ENCODE measurements at regions not wholly inside any gene's neighbourhood (a gene's known extent, or its start where the extent isn't known, plus 50 kb on each side); places are given as distances from the start of the nearest gene placed in this dataset.

DNA sequence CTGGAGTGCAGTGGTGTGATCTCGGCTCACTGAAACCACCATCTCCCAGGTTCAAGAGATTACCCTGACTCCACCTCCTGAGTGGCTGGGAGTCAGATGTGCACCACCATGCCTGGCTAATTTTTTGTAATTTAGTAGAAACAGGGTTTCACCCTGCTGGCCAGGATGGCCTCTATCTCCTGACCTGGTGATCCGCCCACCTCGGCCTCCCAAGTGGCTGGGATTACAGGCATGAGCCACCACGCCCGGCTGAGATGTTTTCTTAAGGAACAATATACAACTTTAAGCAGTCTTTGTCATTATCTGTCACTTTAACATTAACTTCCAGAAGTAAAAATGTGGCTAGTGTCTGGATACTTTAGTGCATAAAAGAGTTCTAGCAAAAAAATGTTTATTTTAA lies 272.6 kb upstream of the FAT3 start:
- in situ Hi-C loops (cut with MboI; ENCODE audit: low sequenced_read_pairs) = no loop called here
- DNase-seq (ENCODE audit: low spot score in 2 of 2) = no peak
- H3K4me3 ChIP-seq = no peak overlapping the region
- H3K27me3 ChIP-seq (ENCODE audit: low read depth) = no peaks in the 10 kb centered on the region
- H3K4me1 ChIP-seq = no peaks in the 10 kb centered on the region
- H3K9me3 ChIP-seq = no peaks in the 10 kb centered on the region
- H3K36me3 ChIP-seq (replicated peaks) = no peaks in the 10 kb centered on the region

DNA sequence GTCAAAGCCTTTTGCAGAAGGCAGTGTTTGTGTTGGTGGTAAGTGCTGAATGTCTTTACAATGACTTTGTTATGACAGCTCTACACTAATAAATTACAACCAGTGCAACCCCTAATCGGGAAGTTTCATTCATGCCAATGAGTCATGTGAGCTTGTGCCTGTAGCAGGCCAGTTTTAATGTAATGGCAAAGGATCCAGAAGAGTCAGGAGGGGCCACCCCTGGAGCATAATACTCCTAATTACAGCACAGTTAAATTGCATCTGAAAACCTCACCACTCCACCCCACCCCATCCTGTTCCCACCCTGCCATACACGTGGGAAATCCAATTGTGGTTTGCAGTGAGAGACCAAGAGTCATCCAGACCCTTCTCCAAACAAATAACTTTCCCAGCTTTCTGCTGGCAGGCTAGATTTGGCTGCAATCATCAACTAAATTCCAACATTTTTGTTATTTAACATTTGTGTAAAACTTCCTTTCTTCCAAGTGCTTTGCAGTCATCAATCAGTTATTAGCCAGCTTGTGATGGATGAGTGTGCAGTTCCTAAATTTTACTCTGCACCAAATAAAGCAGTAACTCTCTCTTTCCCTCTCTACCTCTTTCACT lies 277.3 kb upstream of the FAT3 start:
- H3K27me3 ChIP-seq (ENCODE audit: low read depth) = no peaks in the 10 kb centered on the region
- in situ Hi-C loops (cut with MboI; ENCODE audit: low sequenced_read_pairs) = no loop called here
- H3K9me3 ChIP-seq = no peaks in the 10 kb centered on the region
- H3K4me1 ChIP-seq = no peaks in the 10 kb centered on the region
- H3K4me3 ChIP-seq = no peak overlapping the region
- no peak for DNase-seq (ENCODE audit: low spot score in 2 of 2)
- H3K36me3 ChIP-seq (replicated peaks) = no peaks in the 10 kb centered on the region

DNA sequence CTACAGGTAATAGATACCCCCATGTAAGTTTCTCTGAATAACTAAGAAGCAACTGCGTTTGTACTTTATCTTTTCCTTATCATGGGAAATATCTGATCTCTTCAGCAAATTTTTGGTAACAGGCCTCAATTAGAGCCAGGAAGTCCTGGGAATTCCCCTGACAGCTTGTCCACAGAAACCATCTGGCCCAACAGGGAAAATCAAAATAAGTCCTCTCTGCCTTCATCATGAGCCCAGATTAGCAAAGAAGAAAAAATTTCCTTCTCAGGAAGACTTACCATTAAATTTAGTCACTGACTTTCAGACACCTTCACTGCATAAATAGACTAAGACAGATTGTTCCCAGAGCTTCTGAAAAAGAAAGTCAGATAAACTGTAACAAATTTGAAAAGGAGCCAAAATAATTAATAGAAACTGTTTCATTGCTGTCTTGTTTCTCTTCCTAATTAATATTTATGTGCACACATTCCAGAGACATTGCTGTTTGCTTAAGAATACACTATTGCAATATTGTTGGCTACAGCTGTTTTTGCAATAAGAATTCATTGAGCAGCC lies 278.1 kb upstream of the FAT3 start:
- no peaks in the 10 kb centered on the region for H3K36me3 ChIP-seq (replicated peaks)
- H3K4me3 ChIP-seq = no peak overlapping the region
- DNase-seq (ENCODE audit: low spot score in 2 of 2) = no peak
- in situ Hi-C loops (cut with MboI; ENCODE audit: low sequenced_read_pairs) = no loop called here
- no peaks in the 10 kb centered on the region for H3K4me1 ChIP-seq
- no peaks in the 10 kb centered on the region for H3K9me3 ChIP-seq
- H3K27me3 ChIP-seq (ENCODE audit: low read depth) = no peaks in the 10 kb centered on the region

DNA sequence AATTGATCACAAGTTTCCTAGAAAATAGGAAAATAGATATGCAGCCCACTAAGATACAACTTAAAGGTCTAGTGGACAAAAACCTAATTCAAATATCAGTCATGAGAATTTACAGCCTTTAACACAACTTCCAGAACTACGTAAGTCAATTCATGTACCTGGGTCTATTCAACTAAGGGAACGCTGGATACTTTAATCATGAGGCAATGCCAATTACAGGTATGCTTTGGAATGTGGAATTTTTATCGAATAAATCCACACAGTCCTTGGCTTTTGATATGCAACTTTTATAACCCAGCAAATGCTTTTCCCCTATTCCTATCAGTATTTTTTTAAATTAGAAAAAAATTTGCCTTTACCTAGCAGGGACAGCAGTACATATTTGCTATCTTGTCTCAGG lies 289.5 kb upstream of the FAT3 start:
- H3K36me3 ChIP-seq (replicated peaks) = no peaks in the 10 kb centered on the region
- no peak overlapping the region for H3K4me3 ChIP-seq
- no peaks in the 10 kb centered on the region for H3K27me3 ChIP-seq (ENCODE audit: low read depth)
- H3K9me3 ChIP-seq = no peaks in the 10 kb centered on the region
- DNase-seq (ENCODE audit: low spot score in 2 of 2) = no peak
- in situ Hi-C loops (cut with MboI; ENCODE audit: low sequenced_read_pairs) = no loop called here
- no peaks in the 10 kb centered on the region for H3K4me1 ChIP-seq

DNA sequence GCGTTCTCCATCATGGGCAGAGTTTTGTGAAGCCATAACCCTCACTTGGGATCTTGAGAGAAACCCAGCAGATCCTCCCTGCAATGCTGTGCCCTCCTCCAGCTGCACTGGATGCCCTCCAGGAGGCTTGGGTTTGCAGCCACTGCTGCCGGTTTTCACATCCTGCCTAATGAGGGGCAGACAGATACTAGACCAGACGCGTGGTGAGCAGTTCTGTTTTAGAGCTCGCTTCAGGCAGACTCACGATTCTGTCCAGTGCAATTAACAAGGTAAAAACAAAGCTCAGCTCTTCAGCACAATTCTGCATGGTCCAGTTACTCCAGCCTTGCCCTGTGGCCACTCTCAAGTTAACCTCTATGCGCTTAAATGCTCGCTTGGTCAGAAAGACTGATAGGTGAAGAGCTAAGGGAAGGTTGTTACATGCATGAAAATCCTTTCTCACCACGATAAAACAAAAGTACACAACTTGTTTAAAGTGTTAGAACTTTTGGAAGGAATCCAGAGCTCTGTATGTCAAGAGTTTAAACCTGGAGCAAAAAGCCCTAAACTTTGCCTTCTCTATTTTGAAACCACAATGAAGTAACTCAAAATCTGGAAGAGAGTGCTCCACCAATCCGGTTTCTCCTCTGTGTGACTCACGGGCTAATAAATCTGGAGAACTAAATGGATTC lies 292.3 kb upstream of the FAT3 start:
- no peaks in the 10 kb centered on the region for H3K9me3 ChIP-seq
- H3K36me3 ChIP-seq (replicated peaks) = no peaks in the 10 kb centered on the region
- no peaks in the 10 kb centered on the region for H3K27me3 ChIP-seq (ENCODE audit: low read depth)
- in situ Hi-C loops (cut with MboI; ENCODE audit: low sequenced_read_pairs) = no loop called here
- H3K4me1 ChIP-seq = no peaks in the 10 kb centered on the region
- H3K4me3 ChIP-seq = no peak overlapping the region
- no peak for DNase-seq (ENCODE audit: low spot score in 2 of 2)

GRCh38 chr11:91927448-91927847 lies 297.2 kb upstream of the FAT3 start:
- no peaks in the 10 kb centered on the region for H3K36me3 ChIP-seq (replicated peaks)
- H3K9me3 ChIP-seq = no peaks in the 10 kb centered on the region
- no peaks in the 10 kb centered on the region for H3K27me3 ChIP-seq (ENCODE audit: low read depth)
- in situ Hi-C loops (cut with MboI; ENCODE audit: low sequenced_read_pairs) = no loop called here
- no peak for DNase-seq (ENCODE audit: low spot score in 2 of 2)
- H3K4me1 ChIP-seq = no peaks in the 10 kb centered on the region
- H3K4me3 ChIP-seq = no peak overlapping the region

GRCh38 chr11:91926965-91927364 lies 297.7 kb upstream of the FAT3 start:
- H3K4me1 ChIP-seq = no peaks in the 10 kb centered on the region
- no peak overlapping the region for H3K4me3 ChIP-seq
- H3K36me3 ChIP-seq (replicated peaks) = no peaks in the 10 kb centered on the region
- DNase-seq (ENCODE audit: low spot score in 2 of 2) = no peak
- H3K9me3 ChIP-seq = no peaks in the 10 kb centered on the region
- in situ Hi-C loops (cut with MboI; ENCODE audit: low sequenced_read_pairs) = no loop called here
- no peaks in the 10 kb centered on the region for H3K27me3 ChIP-seq (ENCODE audit: low read depth)

GRCh38 chr11:91922846-91923245 lies 301.8 kb upstream of the FAT3 start:
- DNase-seq (ENCODE audit: low spot score in 2 of 2) = no peak
- in situ Hi-C loops (cut with MboI; ENCODE audit: low sequenced_read_pairs) = no loop called here
- no peaks in the 10 kb centered on the region for H3K4me1 ChIP-seq

GRCh38 chr11:91921974-91922373 lies 302.6 kb upstream of the FAT3 start:
- H3K9me3 ChIP-seq = no peaks in the 10 kb centered on the region
- no peaks in the 10 kb centered on the region for H3K27me3 ChIP-seq (ENCODE audit: low read depth)
- no peaks in the 10 kb centered on the region for H3K4me1 ChIP-seq
- no peaks in the 10 kb centered on the region for H3K36me3 ChIP-seq (replicated peaks)
- in situ Hi-C loops (cut with MboI; ENCODE audit: low sequenced_read_pairs) = no loop called here
- no peak for DNase-seq (ENCODE audit: low spot score in 2 of 2)
- H3K4me3 ChIP-seq = no peak overlapping the region

More at GRCh38 chr11:91922846-91923245, 301.8 kb upstream of the FAT3 start:
- Histone ChIP-seq H3K27me3 (ENCODE audit: low read depth) (no peaks in the 10 kb centered on the region), H3K4me3 (no peak overlapping the region), H3K36me3 (replicated peaks) (no peaks in the 10 kb centered on the region), H3K9me3 (no peaks in the 10 kb centered on the region)

GRCh38 chr11:91913407-91913806 lies 311.2 kb upstream of the FAT3 start:
- no peaks in the 10 kb centered on the region for H3K27me3 ChIP-seq (ENCODE audit: low read depth)
- in situ Hi-C loops (cut with MboI; ENCODE audit: low sequenced_read_pairs) = no loop called here
- no peaks in the 10 kb centered on the region for H3K36me3 ChIP-seq (replicated peaks)
- DNase-seq (ENCODE audit: low spot score in 2 of 2) = no peak
- H3K4me1 ChIP-seq = no peaks in the 10 kb centered on the region
- H3K4me3 ChIP-seq = no peak overlapping the region
- H3K9me3 ChIP-seq = no peaks in the 10 kb centered on the region

- Histone ChIP-seq H3K9me3 (no peaks in the 10 kb centered on the region), H3K27me3 (ENCODE audit: low read depth) (no peaks in the 10 kb centered on the region), H3K4me3 (no peak overlapping the region), H3K36me3 (replicated peaks) (no peaks in the 10 kb centered on the region), H3K4me1 (no peaks in the 10 kb centered on the region)
- no peak for DNase-seq (ENCODE audit: low spot score in 2 of 2)
- in situ Hi-C loops (cut with MboI; ENCODE audit: low sequenced_read_pairs) = no loop called here
Measured at GRCh38 chr11:91912322-91912721, 312.3 kb upstream of the FAT3 start.

DNA sequence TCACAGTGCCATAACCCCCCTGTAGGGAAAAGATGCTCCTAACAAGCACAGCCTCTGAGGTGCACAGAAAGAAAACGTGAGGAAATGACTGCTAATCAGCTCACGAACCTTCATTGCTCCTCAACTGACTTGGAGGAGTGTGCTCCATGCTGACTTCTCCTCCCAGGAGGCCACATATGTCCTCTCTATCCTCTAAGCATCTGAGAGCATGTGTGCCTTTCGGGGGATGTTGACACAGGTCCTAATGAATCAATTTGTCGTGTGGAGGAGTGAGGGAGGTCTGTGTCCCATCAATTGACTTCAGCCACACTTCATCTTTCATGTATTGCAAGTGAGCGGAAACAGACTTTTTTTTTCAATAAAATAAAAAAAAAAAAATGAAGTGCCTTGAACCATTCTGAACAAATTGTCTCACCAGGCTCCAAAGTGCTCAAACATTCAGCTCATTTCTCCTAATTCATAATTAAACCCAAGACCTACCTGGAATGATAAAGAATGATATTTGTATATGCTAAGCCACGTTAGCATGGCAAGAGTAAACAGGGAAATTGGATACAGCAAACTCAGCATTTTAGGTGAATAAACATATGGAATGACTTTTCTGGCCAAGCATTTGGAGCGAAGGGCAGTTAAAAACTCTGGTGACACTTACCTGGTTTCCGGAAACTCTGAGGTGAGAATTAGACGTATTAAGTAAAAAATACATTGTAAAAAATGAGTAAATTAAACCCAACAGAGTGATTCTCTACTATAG lies 317.6 kb upstream of the FAT3 start:
- no peaks in the 10 kb centered on the region for H3K4me1 ChIP-seq
- no peaks in the 10 kb centered on the region for H3K36me3 ChIP-seq (replicated peaks)
- no peak for DNase-seq (ENCODE audit: low spot score in 2 of 2)
- H3K27me3 ChIP-seq (ENCODE audit: low read depth) = no peaks in the 10 kb centered on the region
- H3K4me3 ChIP-seq = no peak overlapping the region
- in situ Hi-C loops (cut with MboI; ENCODE audit: low sequenced_read_pairs) = no loop called here
- no peaks in the 10 kb centered on the region for H3K9me3 ChIP-seq

GRCh38 chr11:91904792-91905785 lies 319.5 kb upstream of the FAT3 start:
- Histone ChIP-seq H3K4me3 (no peak overlapping the region), H3K36me3 (replicated peaks) (no peaks in the 10 kb centered on the region), H3K27me3 (ENCODE audit: low read depth) (no peaks in the 10 kb centered on the region), H3K4me1 (no peaks in the 10 kb centered on the region), H3K9me3 (no peaks in the 10 kb centered on the region)
- in situ Hi-C loops (cut with MboI; ENCODE audit: low sequenced_read_pairs) = no loop called here
- DNase-seq (ENCODE audit: low spot score in 2 of 2) = no peak

Data from HAP-1 (cell line).